Immature natural killer cell (primary cell): ENCODE measurements at regions not wholly inside any gene's neighbourhood (a gene's known extent, or its start where the extent isn't known, plus 50 kb on each side); places are given as distances from the start of the nearest gene placed in this dataset.

ENCODE experiments used
- DNase-seq, 3 donors: peaks; one replicate each; pipeline ENCODE4 v3.0.0; 2022; ENCODE audit warnings: mixed read lengths in 1 of 3
- H3K27ac Mint-ChIP-seq, 6 donors: one replicate each; pipeline ENCODE4 v1.8.0; 2020; ENCODE audit warnings: mixed read lengths in 6 of 6, mild to moderate bottlenecking in 5 of 6, inconsistent platforms in 4 of 6, moderate library complexity in 3 of 6
- H3K27me3 Mint-ChIP-seq, 3 donors: one replicate each; pipeline ENCODE4 v1.8.0; 2020 to 2021; ENCODE audit warnings: low read depth in 3 of 3, mild to moderate bottlenecking in 3 of 3, mixed read lengths in 3 of 3, moderate library complexity in 3 of 3, inconsistent platforms in 1 of 3
- H3K36me3 Mint-ChIP-seq, 3 donors: one replicate each; pipeline ENCODE4 v1.8.0; 2020; ENCODE audit warnings: mixed read lengths in 3 of 3, inconsistent platforms in 2 of 3, mild to moderate bottlenecking in 2 of 3
- H3K4me1 Mint-ChIP-seq, 2 donors: one replicate each; pipeline ENCODE4 v1.8.0; 2020; ENCODE audit warnings: inconsistent platforms in 2 of 2, mild to moderate bottlenecking in 2 of 2, mixed read lengths in 2 of 2, moderate library complexity in 1 of 2
- H3K4me3 Mint-ChIP-seq, 5 donors: one replicate each; pipeline ENCODE4 v1.8.0; 2020; ENCODE audit warnings: mild to moderate bottlenecking in 5 of 5, mixed read lengths in 5 of 5, inconsistent platforms in 3 of 5, moderate library complexity in 3 of 5
- H3K9me3 Mint-ChIP-seq, 6 donors: one replicate each; pipeline ENCODE4 v1.8.0; 2020; ENCODE audit warnings: mild to moderate bottlenecking in 6 of 6, mixed read lengths in 6 of 6, inconsistent platforms in 4 of 6, moderate library complexity in 3 of 6

DNA sequence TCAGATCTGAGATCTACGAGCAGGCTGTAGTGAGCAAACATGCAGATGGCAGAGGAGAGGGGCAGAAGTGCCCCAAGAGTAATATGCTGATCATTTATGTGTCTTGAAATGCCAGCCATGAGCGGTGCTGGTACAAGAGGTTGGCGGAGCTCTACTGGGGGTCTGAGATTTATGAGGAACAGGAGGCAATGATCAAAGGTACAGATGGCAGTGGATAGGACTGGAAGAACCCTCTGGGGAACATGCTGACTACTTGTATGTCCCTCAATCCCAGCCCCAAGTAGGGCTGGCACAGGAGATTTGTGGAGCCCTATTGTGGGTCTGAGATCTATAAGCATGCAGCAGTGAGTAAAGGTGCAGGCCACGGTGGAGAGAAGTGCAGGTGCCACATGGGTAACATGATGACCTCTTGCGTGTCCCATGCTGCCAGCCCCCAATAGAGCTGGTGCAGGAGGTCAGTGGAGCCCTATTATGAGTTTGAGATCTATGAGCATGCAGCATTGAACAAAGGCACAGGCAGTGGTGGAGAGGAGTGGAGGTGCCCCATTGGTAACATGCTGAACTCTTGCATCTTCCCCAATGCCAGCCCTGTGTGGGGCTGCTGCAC lies 97.2 kb upstream of the ZNF678 start:
- peaks cover 0 to 2% (median 0%) of the 10 kb centered on the region in 6 donors for H3K9me3 Mint-ChIP-seq
- H3K27me3 Mint-ChIP-seq, result peaks cover 0 to 5% (median under 1%) of the 10 kb centered on the region in 3 donors
- H3K27ac Mint-ChIP-seq, result no peak overlapping the region
- H3K36me3 Mint-ChIP-seq, result peaks cover 0 to 3% (median 3%) of the 10 kb centered on the region in 3 donors
- no peak for DNase-seq
- no peak overlapping the region for H3K4me3 Mint-ChIP-seq
- no peaks in the 10 kb centered on the region for H3K4me1 Mint-ChIP-seq

DNA sequence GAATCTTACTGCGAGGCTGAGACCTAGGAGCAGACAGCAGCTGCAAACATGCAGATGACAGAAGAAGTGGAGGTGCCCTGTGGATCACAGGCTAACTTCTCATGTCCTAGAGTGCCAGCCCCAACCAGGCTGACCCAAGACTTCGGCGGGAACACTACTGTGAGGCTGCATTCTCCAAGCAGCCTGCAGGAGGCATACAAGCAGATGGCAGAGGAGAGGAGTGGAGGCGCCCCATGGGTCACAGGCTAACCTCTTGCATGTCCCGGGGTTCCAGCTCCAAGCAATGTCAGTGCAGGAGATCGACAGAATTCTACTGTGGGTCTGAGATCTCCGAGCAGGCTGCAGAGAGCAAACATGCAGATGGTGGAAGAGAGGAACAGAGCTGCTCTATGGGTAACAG lies 98.1 kb upstream of the ZNF678 start:
- peaks cover 0 to 6% (median 1%) of the 10 kb centered on the region in 3 donors for H3K27me3 Mint-ChIP-seq
- H3K27ac Mint-ChIP-seq, result no peak overlapping the region
- peaks cover 0 to 2% (median 2%) of the 10 kb centered on the region in 3 donors for H3K36me3 Mint-ChIP-seq
- no peaks in the 10 kb centered on the region for H3K4me1 Mint-ChIP-seq
- H3K4me3 Mint-ChIP-seq, result no peak overlapping the region
- DNase-seq, result no peak
- peaks cover 0 to 1% (median 0%) of the 10 kb centered on the region in 6 donors for H3K9me3 Mint-ChIP-seq

DNA sequence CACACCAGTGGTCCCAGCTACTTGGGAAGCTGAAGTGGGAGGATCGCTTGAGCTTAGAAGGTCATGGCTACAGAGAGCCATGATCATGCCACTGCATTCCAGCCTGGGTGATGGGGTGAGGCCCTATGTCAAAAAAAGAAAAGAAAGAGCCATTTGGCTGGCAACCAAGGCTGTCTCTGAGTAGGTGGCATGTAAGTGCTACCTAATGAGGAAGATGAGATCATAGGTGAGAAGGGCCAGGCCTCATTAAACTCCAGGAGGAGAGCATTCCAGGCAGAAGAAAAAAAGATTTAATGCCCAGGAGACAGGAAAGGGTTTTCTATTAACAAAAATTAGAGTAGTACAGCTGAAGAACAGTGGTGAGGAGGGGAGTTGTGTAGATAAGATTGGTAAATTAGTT lies 103.4 kb upstream of the ZNF678 start:
- Mint-ChIP-seq H3K9me3 (no peaks in the 10 kb centered on the region), H3K36me3 (no peaks in the 10 kb centered on the region), H3K27ac (no peak overlapping the region), H3K27me3 (peaks cover 2 to 5% (median 3%) of the 10 kb centered on the region in 3 donors), H3K4me3 (no peak overlapping the region), H3K4me1 (no peaks in the 10 kb centered on the region)
- DNase-seq, result no peak

DNA sequence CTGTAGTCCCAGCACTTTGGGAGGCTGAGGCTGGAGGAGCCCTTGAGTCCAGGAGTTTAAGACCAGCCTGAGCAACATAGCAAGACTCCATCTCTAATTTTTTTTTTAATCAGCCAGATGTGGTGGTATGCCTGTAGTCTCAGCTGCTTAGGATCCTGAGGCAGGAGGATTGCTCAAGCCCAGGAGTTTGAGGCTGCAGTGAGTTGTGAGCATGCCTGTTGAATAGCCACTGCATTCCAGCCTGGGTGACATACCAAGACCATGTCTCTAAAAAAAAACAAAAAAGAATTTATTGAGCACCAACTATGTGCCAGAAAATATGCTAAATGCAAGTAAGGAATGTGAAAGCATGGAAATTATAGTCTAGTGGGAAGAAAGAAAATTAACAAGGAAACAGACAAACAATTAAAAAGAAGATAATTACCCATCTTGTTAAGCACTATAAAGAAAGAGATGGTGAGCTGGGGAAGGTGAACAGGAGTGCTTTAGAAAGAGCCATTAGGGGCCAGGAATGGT lies 104.0 kb upstream of the ZNF678 start:
- Mint-ChIP-seq H3K4me1 (no peaks in the 10 kb centered on the region), H3K36me3 (no peaks in the 10 kb centered on the region), H3K4me3 (no peak overlapping the region), H3K27me3 (peaks cover 4 to 6% (median 5%) of the 10 kb centered on the region in 3 donors), H3K27ac (no peak overlapping the region), H3K9me3 (no peaks in the 10 kb centered on the region)
- no peak for DNase-seq

DNA sequence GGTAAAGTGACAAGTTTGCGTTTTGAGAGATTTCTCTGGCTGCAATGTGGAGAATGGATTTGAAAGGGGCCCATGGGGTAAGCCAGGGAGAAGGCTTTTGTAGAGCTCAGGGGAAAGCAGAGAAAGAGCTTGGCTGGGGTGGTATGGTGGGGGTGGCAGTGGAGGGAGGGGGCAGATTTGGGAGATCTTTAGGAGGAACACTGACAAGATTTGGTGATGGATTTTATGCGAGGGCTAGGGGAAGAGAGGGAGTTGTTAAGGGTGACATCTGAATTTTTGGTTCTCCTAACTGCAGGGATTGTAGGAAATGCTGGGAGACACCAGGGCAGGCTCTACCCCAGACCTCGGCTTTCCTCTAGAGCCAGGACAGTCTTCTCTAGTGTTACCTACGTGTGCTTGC lies 108.7 kb upstream of the ZNF678 start:
- H3K27ac Mint-ChIP-seq, result no peak overlapping the region
- H3K27me3 Mint-ChIP-seq, result peaks cover 6 to 7% (median 6%) of the 10 kb centered on the region in 3 donors
- H3K36me3 Mint-ChIP-seq, result no peaks in the 10 kb centered on the region
- no peaks in the 10 kb centered on the region for H3K9me3 Mint-ChIP-seq
- DNase-seq, result no peak
- H3K4me1 Mint-ChIP-seq, result no peaks in the 10 kb centered on the region
- H3K4me3 Mint-ChIP-seq, result no peak overlapping the region

DNA sequence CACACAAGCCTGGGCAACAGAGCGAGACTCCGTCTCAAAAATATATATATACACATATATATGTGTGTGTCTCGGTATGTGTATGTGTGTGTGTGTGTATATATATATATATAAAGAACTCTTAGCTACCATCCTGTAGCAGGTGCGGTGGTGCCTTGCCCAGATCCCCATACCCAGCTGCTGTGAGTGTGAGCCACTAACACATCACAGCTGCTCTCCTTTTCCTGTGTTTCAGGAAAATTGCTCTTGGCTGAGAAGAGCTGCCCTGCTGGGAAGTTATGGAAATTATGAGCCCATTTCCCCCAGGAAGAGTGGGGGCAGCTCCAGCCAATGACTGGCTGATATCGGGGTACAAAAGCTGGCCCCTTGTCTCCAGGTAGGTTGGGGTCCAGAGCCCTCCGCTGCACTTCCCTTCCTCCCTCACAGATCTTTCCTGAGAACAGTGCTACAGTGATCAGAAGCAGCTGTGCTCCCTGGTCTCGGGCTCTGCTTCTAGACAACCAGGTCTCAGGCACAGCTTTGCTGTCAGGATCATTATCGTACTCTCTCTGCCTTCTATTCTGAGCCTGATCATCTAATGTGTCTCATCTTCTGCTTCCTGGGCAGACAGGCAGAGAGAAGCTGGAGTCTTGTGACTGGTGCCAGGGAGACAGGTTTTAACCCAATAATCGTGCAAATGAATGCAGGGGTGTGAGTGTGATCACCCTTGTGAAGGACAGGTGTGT lies 109.6 kb upstream of the ZNF678 start:
- no peak overlapping the region for H3K4me3 Mint-ChIP-seq

DNA sequence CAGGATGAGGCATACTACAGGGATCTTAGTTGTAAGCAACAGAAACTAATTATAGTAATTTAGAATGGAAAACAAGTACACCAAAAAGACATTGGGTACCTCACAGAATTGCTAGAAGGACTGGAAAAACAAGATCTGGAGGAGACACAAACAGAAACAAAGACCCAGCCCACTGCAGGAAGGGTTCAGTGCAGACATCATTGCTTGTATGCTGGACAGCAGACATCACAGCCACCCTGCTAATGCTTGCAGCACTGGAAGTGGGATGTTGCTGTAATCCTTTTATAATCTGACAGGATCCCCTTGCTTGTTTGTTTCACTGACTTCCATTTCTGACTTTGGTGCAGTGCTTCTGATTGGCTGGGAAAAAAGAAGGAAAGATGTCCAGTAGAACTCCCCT lies 111.4 kb upstream of the ZNF678 start:
- Mint-ChIP-seq H3K4me1 (no peaks in the 10 kb centered on the region), H3K9me3 (no peaks in the 10 kb centered on the region), H3K36me3 (peaks cover 0 to 3% (median 0%) of the 10 kb centered on the region in 3 donors), H3K27ac (no peak overlapping the region), H3K4me3 (no peak overlapping the region), H3K27me3 (peaks cover 8 to 14% (median 9%) of the 10 kb centered on the region in 3 donors)
- DNase-seq, result no peak

More for the DNA sequence above, 109.6 kb upstream of the ZNF678 start:
- H3K9me3 Mint-ChIP-seq, result no peaks in the 10 kb centered on the region
- H3K27me3 Mint-ChIP-seq, result peaks cover 6 to 10% (median 6%) of the 10 kb centered on the region in 3 donors
- peaks cover 0 to 3% (median 0%) of the 10 kb centered on the region in 3 donors for H3K36me3 Mint-ChIP-seq
- DNase-seq, result no peak
- H3K27ac Mint-ChIP-seq, result no peak overlapping the region
- no peaks in the 10 kb centered on the region for H3K4me1 Mint-ChIP-seq

DNA sequence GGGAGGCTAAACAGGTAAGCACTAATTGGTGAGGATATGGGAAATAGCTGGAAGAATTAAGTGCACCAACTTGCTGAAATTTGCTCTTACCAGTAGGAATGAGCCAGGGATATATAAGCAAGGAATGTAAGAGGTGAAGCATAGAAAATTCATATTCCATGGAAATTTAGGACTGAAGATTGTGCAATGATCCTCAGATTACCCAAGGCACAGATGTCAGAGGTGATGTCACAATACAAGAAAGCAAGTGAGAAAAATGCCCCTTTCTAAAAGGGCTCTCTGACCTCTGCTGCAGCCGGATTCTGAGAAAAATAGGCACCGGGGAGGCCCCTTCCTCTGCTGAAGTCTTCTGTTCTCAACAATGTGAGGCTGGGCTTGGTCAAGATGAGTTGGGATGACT lies 112.3 kb upstream of the ZNF678 start:
- Mint-ChIP-seq H3K9me3 (no peaks in the 10 kb centered on the region), H3K27ac (no peak overlapping the region), H3K4me1 (no peaks in the 10 kb centered on the region), H3K4me3 (no peak overlapping the region), H3K36me3 (peaks cover 0 to 3% (median 0%) of the 10 kb centered on the region in 3 donors), H3K27me3 (peaks cover 8 to 16% (median 13%) of the 10 kb centered on the region in 3 donors)
- no peak for DNase-seq

DNA sequence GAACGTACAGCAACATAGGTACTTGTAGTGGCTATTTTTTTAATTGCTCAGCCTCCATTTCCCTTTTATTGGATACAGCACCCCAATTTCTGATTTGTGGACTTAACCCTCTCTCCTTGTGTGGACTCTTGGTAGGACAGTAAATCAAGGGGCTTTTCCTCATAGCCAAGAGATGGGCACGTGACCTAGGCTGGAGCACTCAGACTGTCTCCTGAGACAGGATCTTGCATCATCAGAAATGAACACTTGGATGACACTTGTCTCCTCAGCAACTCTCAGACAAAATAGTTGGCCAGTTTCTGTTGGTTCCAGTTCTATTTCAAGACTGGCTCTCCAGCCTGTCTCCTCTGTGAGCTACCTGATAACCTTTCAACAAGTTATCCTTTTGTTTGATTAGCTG lies 112.9 kb upstream of the ZNF678 start:
- no peaks in the 10 kb centered on the region for H3K4me1 Mint-ChIP-seq
- peaks cover 0 to 3% (median 0%) of the 10 kb centered on the region in 3 donors for H3K36me3 Mint-ChIP-seq
- H3K4me3 Mint-ChIP-seq, result no peak overlapping the region
- no peak for DNase-seq
- no peak overlapping the region for H3K27ac Mint-ChIP-seq
- no peaks in the 10 kb centered on the region for H3K9me3 Mint-ChIP-seq
- H3K27me3 Mint-ChIP-seq, result peaks cover 8 to 16% (median 13%) of the 10 kb centered on the region in 3 donors

DNA sequence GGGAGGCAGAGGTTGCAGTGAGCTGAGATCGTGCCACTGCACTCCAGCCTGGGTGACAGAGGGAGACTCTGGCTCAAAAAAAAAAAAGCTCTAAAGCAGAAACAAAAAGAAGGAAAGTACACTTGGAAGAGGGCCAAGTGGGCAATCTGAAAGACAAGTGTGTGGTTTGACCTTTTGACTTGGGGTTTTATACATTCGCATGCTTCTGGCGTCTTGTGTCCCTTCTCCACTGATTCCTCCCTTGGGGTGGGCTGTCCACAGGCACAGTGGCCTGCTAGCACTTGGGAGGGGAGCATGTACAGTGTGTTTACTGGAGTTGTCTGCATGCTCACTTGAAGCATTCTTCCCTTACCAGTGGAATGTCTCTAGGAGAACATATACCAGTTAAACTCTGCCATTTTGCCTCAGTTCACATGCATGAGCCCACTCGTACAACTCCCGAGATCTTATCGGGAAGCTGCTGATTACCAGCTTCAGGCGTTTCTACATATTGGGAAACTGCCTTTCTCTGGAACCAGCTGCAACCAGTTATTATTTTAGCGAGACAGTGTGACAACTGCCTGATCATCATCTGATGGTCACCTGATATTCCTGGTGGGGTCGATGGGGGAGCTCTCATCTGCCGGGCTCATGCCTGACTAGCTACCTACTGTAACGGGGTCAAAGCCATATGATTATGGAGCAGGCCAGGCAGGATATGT lies 113.5 kb upstream of the ZNF678 start:
- Mint-ChIP-seq H3K27me3 (peaks cover 8 to 15% (median 14%) of the 10 kb centered on the region in 3 donors), H3K9me3 (no peaks in the 10 kb centered on the region), H3K4me1 (no peaks in the 10 kb centered on the region), H3K27ac (no peak overlapping the region), H3K4me3 (no peak overlapping the region), H3K36me3 (peaks cover 0 to 3% (median 0%) of the 10 kb centered on the region in 3 donors)
- DNase-seq, result no peak

DNA sequence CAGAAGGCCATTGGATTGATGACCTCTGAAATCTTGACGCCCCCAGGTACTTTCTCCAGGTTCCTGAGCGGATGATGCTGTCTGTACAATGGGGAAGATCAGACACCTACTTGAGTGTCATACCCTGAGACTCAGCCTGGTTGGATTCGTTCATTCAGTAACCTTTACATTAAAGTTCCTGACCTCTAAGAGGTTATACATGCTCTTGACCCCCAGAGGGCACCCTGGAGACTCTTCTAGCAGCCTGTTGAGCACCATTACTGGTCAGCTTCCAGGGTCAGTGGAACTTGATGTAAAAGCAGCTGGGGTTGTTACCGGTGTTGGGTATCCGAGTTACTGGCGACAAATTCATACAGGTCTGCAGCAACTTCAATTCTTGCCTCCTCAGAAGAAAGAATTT lies 114.3 kb upstream of the ZNF678 start:
- no peaks in the 10 kb centered on the region for H3K4me1 Mint-ChIP-seq
- no peak overlapping the region for H3K4me3 Mint-ChIP-seq
- peaks cover 0 to 3% (median 0%) of the 10 kb centered on the region in 3 donors for H3K36me3 Mint-ChIP-seq
- no peak overlapping the region for H3K27ac Mint-ChIP-seq
- H3K27me3 Mint-ChIP-seq, result peaks cover 4 to 16% (median 12%) of the 10 kb centered on the region in 3 donors
- peak in 1 of 3 donors; percentile 8 for DNase-seq
- no peaks in the 10 kb centered on the region for H3K9me3 Mint-ChIP-seq

DNA sequence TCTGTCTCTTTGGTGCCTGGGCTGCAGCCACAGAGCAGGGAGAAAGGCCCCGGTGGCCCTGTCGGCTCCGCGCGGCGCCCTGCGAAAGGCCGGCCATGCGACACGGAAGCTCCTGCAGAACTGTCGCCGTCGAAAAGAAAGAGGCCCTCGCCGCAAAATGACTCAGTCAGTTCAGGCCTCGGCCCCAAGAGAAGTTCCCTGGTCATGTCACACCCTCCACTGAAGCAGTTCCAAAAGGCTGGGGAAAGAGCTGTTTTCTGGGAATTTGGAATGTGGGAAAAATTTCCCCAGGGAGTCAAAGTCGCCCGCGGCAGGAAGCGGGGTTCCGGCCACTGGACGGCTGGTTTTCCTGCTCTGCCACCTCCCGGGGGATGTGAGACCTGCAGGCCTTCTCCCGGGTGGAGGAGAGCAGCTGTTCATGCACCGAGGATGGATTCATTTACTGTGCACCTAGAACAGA lies 115.8 kb upstream of the ZNF678 start:
- peaks cover 8 to 16% (median 10%) of the 10 kb centered on the region in 3 donors for H3K27me3 Mint-ChIP-seq

DNA sequence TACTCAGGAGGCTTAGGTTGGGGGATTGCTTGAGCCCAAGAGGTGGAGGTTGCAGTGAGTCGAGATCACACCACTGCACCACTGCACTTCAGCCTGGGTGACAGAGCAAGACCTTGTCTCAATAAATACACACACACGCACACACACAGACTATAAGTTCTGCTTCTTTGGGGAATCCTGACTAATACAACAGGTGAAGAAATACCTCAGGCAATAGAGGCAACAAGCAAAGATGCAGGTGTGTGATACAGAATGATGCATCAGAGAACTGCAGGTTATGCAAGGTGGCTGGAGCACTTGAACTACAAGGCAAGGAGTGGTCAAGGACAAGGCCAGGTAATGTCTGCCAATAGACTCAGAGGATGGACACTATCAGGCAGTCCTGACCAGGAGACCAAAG lies 117.6 kb upstream of the ZNF678 start:
- Mint-ChIP-seq H3K4me3 (no peak overlapping the region), H3K27ac (no peak overlapping the region), H3K4me1 (no peaks in the 10 kb centered on the region), H3K36me3 (peaks cover 0 to 3% (median 0%) of the 10 kb centered on the region in 3 donors), H3K9me3 (no peaks in the 10 kb centered on the region), H3K27me3 (peaks cover 8 to 12% (median 10%) of the 10 kb centered on the region in 3 donors)
- no peak for DNase-seq

More for the DNA sequence above, 115.8 kb upstream of the ZNF678 start:
- H3K4me1 Mint-ChIP-seq, result no peaks in the 10 kb centered on the region
- peaks cover 0 to 3% (median 0%) of the 10 kb centered on the region in 3 donors for H3K36me3 Mint-ChIP-seq
- no peak overlapping the region for H3K4me3 Mint-ChIP-seq
- no peak for DNase-seq
- H3K9me3 Mint-ChIP-seq, result no peaks in the 10 kb centered on the region
- H3K27ac Mint-ChIP-seq, result no peak overlapping the region
